ENCODE measurements at regions not wholly inside any gene's neighbourhood (a gene's known extent, or its start where the extent isn't known, plus 50 kb on each side); places are given as distances from the start of the nearest gene placed in this dataset.

GRCh38 chr4:71255976-71256375 is 82.8 kb upstream of the SLC4A4 start:
- Histone ChIP-seq H3K27ac (ENCODE audit: insufficient read depth, low read depth, low read length, poor library complexity, severe bottlenecking) (no peak overlapping the region), H3K36me3 (ENCODE audit: control insufficient read depth, insufficient read depth, low read length) (no peaks in the 10 kb centered on the region), H3K4me1 (ENCODE audit: control insufficient read depth, insufficient read depth, low read length) (no peaks in the 10 kb centered on the region), H3K9me3 (ENCODE audit: control insufficient read depth, low read length) (no peaks in the 10 kb centered on the region), H3K27me3 (ENCODE audit: control insufficient read depth, insufficient read depth, low read length, poor library complexity, severe bottlenecking) (no peaks in the 10 kb centered on the region), H3K4me3 (ENCODE audit: insufficient read depth, low read depth, low read length) (no peak overlapping the region)
- WGBS, 2 experiments = 93 to 96% methylated on average over 1 of the region's 1 CpG

- H3K9me3 ChIP-seq (ENCODE audit: control insufficient read depth, low read length) = no peaks in the 10 kb centered on the region
- no peak overlapping the region for H3K27ac ChIP-seq (ENCODE audit: insufficient read depth, low read depth, low read length, poor library complexity, severe bottlenecking)
- no peaks in the 10 kb centered on the region for H3K36me3 ChIP-seq (ENCODE audit: control insufficient read depth, insufficient read depth, low read length)
- H3K4me1 ChIP-seq (ENCODE audit: control insufficient read depth, insufficient read depth, low read length) = no peaks in the 10 kb centered on the region
- WGBS, 2 experiments = 48 to 59% methylated on average over 3 of the region's 3 CpGs
- no peak overlapping the region for H3K4me3 ChIP-seq (ENCODE audit: insufficient read depth, low read depth, low read length)
- no peaks in the 10 kb centered on the region for H3K27me3 ChIP-seq (ENCODE audit: control insufficient read depth, insufficient read depth, low read length, poor library complexity, severe bottlenecking)
These were observed 81.1 kb upstream of the SLC4A4 start for GRCh38 chr4:71257761-71258160.

- WGBS, 2 experiments = 91 to 94% methylated on average over 6 to 7 of the region's 7 CpGs
- H3K27ac ChIP-seq (ENCODE audit: insufficient read depth, low read depth, low read length, poor library complexity, severe bottlenecking) = no peak overlapping the region
These were observed 80.5 kb upstream of the SLC4A4 start for GRCh38 chr4:71258323-71258722.

GRCh38 chr4:71259280-71259679 is 79.5 kb upstream of the SLC4A4 start:
- Histone ChIP-seq H3K36me3 (ENCODE audit: control insufficient read depth, insufficient read depth, low read length) (no peaks in the 10 kb centered on the region), H3K4me3 (ENCODE audit: insufficient read depth, low read depth, low read length) (no peak overlapping the region), H3K9me3 (ENCODE audit: control insufficient read depth, low read length) (no peaks in the 10 kb centered on the region), H3K4me1 (ENCODE audit: control insufficient read depth, insufficient read depth, low read length) (no peaks in the 10 kb centered on the region), H3K27me3 (ENCODE audit: control insufficient read depth, insufficient read depth, low read length, poor library complexity, severe bottlenecking) (no peaks in the 10 kb centered on the region), H3K27ac (ENCODE audit: insufficient read depth, low read depth, low read length, poor library complexity, severe bottlenecking) (no peak overlapping the region)
- WGBS, 2 experiments = 70 to 76% methylated on average over 6 of the region's 6 CpGs

More at GRCh38 chr4:71258323-71258722, 80.5 kb upstream of the SLC4A4 start:
- Histone ChIP-seq H3K27me3 (ENCODE audit: control insufficient read depth, insufficient read depth, low read length, poor library complexity, severe bottlenecking) (no peaks in the 10 kb centered on the region), H3K4me3 (ENCODE audit: insufficient read depth, low read depth, low read length) (no peak overlapping the region), H3K9me3 (ENCODE audit: control insufficient read depth, low read length) (no peaks in the 10 kb centered on the region), H3K4me1 (ENCODE audit: control insufficient read depth, insufficient read depth, low read length) (no peaks in the 10 kb centered on the region), H3K36me3 (ENCODE audit: control insufficient read depth, insufficient read depth, low read length) (no peaks in the 10 kb centered on the region)

GRCh38 chr4:71259911-71260331 is 78.9 kb upstream of the SLC4A4 start:
- WGBS, 2 experiments = 96 to 100% methylated on average over 3 of the region's 3 CpGs
- H3K27ac ChIP-seq (ENCODE audit: insufficient read depth, low read depth, low read length, poor library complexity, severe bottlenecking) = no peak overlapping the region
- no peaks in the 10 kb centered on the region for H3K27me3 ChIP-seq (ENCODE audit: control insufficient read depth, insufficient read depth, low read length, poor library complexity, severe bottlenecking)
- no peaks in the 10 kb centered on the region for H3K9me3 ChIP-seq (ENCODE audit: control insufficient read depth, low read length)
- H3K4me3 ChIP-seq (ENCODE audit: insufficient read depth, low read depth, low read length) = no peak overlapping the region
- H3K4me1 ChIP-seq (ENCODE audit: control insufficient read depth, insufficient read depth, low read length) = no peaks in the 10 kb centered on the region
- no peaks in the 10 kb centered on the region for H3K36me3 ChIP-seq (ENCODE audit: control insufficient read depth, insufficient read depth, low read length)

GRCh38 chr4:71260544-71260943 is 78.3 kb upstream of the SLC4A4 start:
- 90% methylated on average over 1 of the region's 1 CpG; no CpG with 5 or more reads in 1 of the 2 experiments for WGBS, 2 experiments
- H3K36me3 ChIP-seq (ENCODE audit: control insufficient read depth, insufficient read depth, low read length) = no peaks in the 10 kb centered on the region
- no peak overlapping the region for H3K4me3 ChIP-seq (ENCODE audit: insufficient read depth, low read depth, low read length)
- H3K27ac ChIP-seq (ENCODE audit: insufficient read depth, low read depth, low read length, poor library complexity, severe bottlenecking) = no peak overlapping the region
- no peaks in the 10 kb centered on the region for H3K9me3 ChIP-seq (ENCODE audit: control insufficient read depth, low read length)
- H3K27me3 ChIP-seq (ENCODE audit: control insufficient read depth, insufficient read depth, low read length, poor library complexity, severe bottlenecking) = no peaks in the 10 kb centered on the region
- no peaks in the 10 kb centered on the region for H3K4me1 ChIP-seq (ENCODE audit: control insufficient read depth, insufficient read depth, low read length)

GRCh38 chr4:71261001-71261400 is 77.8 kb upstream of the SLC4A4 start:
- H3K27me3 ChIP-seq (ENCODE audit: control insufficient read depth, insufficient read depth, low read length, poor library complexity, severe bottlenecking) = no peaks in the 10 kb centered on the region
- WGBS, 2 experiments = 77 to 79% methylated on average over 6 of the region's 6 CpGs
- H3K36me3 ChIP-seq (ENCODE audit: control insufficient read depth, insufficient read depth, low read length) = no peaks in the 10 kb centered on the region
- no peak overlapping the region for H3K4me3 ChIP-seq (ENCODE audit: insufficient read depth, low read depth, low read length)
- H3K9me3 ChIP-seq (ENCODE audit: control insufficient read depth, low read length) = no peaks in the 10 kb centered on the region
- H3K27ac ChIP-seq (ENCODE audit: insufficient read depth, low read depth, low read length, poor library complexity, severe bottlenecking) = no peak overlapping the region
- H3K4me1 ChIP-seq (ENCODE audit: control insufficient read depth, insufficient read depth, low read length) = no peaks in the 10 kb centered on the region

GRCh38 chr4:71261633-71262121 is 77.1 kb upstream of the SLC4A4 start:
- no peaks in the 10 kb centered on the region for H3K4me1 ChIP-seq (ENCODE audit: control insufficient read depth, insufficient read depth, low read length)
- H3K36me3 ChIP-seq (ENCODE audit: control insufficient read depth, insufficient read depth, low read length) = no peaks in the 10 kb centered on the region
- WGBS, 2 experiments = 91 to 94% methylated on average over 3 of the region's 3 CpGs
- H3K27me3 ChIP-seq (ENCODE audit: control insufficient read depth, insufficient read depth, low read length, poor library complexity, severe bottlenecking) = no peaks in the 10 kb centered on the region
- H3K27ac ChIP-seq (ENCODE audit: insufficient read depth, low read depth, low read length, poor library complexity, severe bottlenecking) = no peak overlapping the region
- H3K4me3 ChIP-seq (ENCODE audit: insufficient read depth, low read depth, low read length) = no peak overlapping the region
- no peaks in the 10 kb centered on the region for H3K9me3 ChIP-seq (ENCODE audit: control insufficient read depth, low read length)

GRCh38 chr4:71262161-71262560 is 76.7 kb upstream of the SLC4A4 start:
- H3K4me1 ChIP-seq (ENCODE audit: control insufficient read depth, insufficient read depth, low read length) = no peaks in the 10 kb centered on the region
- 91 to 95% methylated on average over 3 of the region's 3 CpGs for WGBS, 2 experiments

GRCh38 chr4:71266090-71266794 is 72.6 kb upstream of the SLC4A4 start:
- Histone ChIP-seq H3K36me3 (ENCODE audit: control insufficient read depth, insufficient read depth, low read length) (no peaks in the 10 kb centered on the region), H3K27ac (ENCODE audit: insufficient read depth, low read depth, low read length, poor library complexity, severe bottlenecking) (no peak overlapping the region), H3K4me3 (ENCODE audit: insufficient read depth, low read depth, low read length) (no peak overlapping the region), H3K4me1 (ENCODE audit: control insufficient read depth, insufficient read depth, low read length) (no peaks in the 10 kb centered on the region), H3K27me3 (ENCODE audit: control insufficient read depth, insufficient read depth, low read length, poor library complexity, severe bottlenecking) (no peaks in the 10 kb centered on the region), H3K9me3 (ENCODE audit: control insufficient read depth, low read length) (no peaks in the 10 kb centered on the region)
- 91 to 93% methylated on average over 5 of the region's 5 CpGs for WGBS, 2 experiments

More at GRCh38 chr4:71262161-71262560, 76.7 kb upstream of the SLC4A4 start:
- no peaks in the 10 kb centered on the region for H3K27me3 ChIP-seq (ENCODE audit: control insufficient read depth, insufficient read depth, low read length, poor library complexity, severe bottlenecking)
- H3K27ac ChIP-seq (ENCODE audit: insufficient read depth, low read depth, low read length, poor library complexity, severe bottlenecking) = no peak overlapping the region
- no peaks in the 10 kb centered on the region for H3K36me3 ChIP-seq (ENCODE audit: control insufficient read depth, insufficient read depth, low read length)
- H3K9me3 ChIP-seq (ENCODE audit: control insufficient read depth, low read length) = no peaks in the 10 kb centered on the region
- H3K4me3 ChIP-seq (ENCODE audit: insufficient read depth, low read depth, low read length) = no peak overlapping the region
